H9 (cell line): ENCODE measurements at regions not wholly inside any gene's neighbourhood (a gene's known extent, or its start where the extent isn't known, plus 50 kb on each side); places are given as distances from the start of the nearest gene placed in this dataset.

Source experiments
- DNase-seq: peaks from one replicate; pipeline ENCODE4 v3.0.0-alpha.2; 2017
- H2AFZ ChIP-seq: one replicate; pipeline ENCODE4 v1.6.1; 2013; ENCODE audit warnings: mild to moderate bottlenecking, low read length, control low read depth, moderate library complexity
- H2AK5ac ChIP-seq: 2 replicates; pipeline ENCODE4 v1.6.1; 2013; ENCODE audit warnings: low read length, control low read depth, mixed read lengths; ENCODE audit not compliant: insufficient read length
- H2BK120ac ChIP-seq: one replicate; pipeline ENCODE4 v1.6.1; 2013; ENCODE audit warnings: low read depth, mild to moderate bottlenecking, low read length, control low read depth, inconsistent platforms; ENCODE audit not compliant: poor library complexity, severe bottlenecking
- H2BK12ac ChIP-seq: 2 replicates; pipeline ENCODE4 v1.6.1; 2013; ENCODE audit warnings: low read length, control low read depth, mixed read lengths, low read depth; ENCODE audit not compliant: insufficient read length
- H2BK15ac ChIP-seq: 2 replicates; pipeline ENCODE4 v1.6.1; 2013; ENCODE audit warnings: low read depth, low read length, control low read depth
- H2BK20ac ChIP-seq: one replicate; pipeline ENCODE4 v1.6.1; 2013; ENCODE audit warnings: low read depth, mild to moderate bottlenecking, low read length, control low read depth, inconsistent platforms; ENCODE audit not compliant: poor library complexity, severe bottlenecking
- H2BK5ac ChIP-seq: 2 replicates; pipeline ENCODE4 v1.6.1; 2013; ENCODE audit warnings: low read length, control low read depth, mixed read lengths; ENCODE audit not compliant: insufficient read length
- H3K14ac ChIP-seq: 2 replicates; pipeline ENCODE4 v1.6.1; 2013; ENCODE audit warnings: low read length, control low read depth; ENCODE audit not compliant: insufficient read depth
- H3K18ac ChIP-seq: 2 replicates; pipeline ENCODE4 v1.6.1; 2013; ENCODE audit warnings: low read depth, mild to moderate bottlenecking, mixed read lengths, low read length, control low read depth; ENCODE audit not compliant: insufficient read length
- H3K23ac ChIP-seq: 2 replicates; pipeline ENCODE4 v1.6.1; 2013; ENCODE audit warnings: low read length, control low read depth, mixed read lengths, low read depth; ENCODE audit not compliant: insufficient read length
- H3K23me2 ChIP-seq: 2 replicates; pipeline ENCODE4 v1.6.1; 2013; ENCODE audit warnings: low read depth, mild to moderate bottlenecking, mixed read lengths, low read length, control low read depth; ENCODE audit not compliant: insufficient read length, poor library complexity, severe bottlenecking
- H3K27ac ChIP-seq: 2 replicates; pipeline ENCODE4 v1.5.1; 2013; ENCODE audit warnings: low read length, control low read depth, mixed read lengths, low read depth; ENCODE audit not compliant: insufficient read length
- H3K27me3 ChIP-seq: 2 replicates; pipeline ENCODE4 v1.6.1; 2013; ENCODE audit warnings: low read length, control low read depth, inconsistent platforms; ENCODE audit not compliant: insufficient read depth
- H3K4ac ChIP-seq: 2 replicates; pipeline ENCODE4 v1.6.1; 2013; ENCODE audit warnings: low read depth, mild to moderate bottlenecking, control low read depth, inconsistent platforms, low read length, moderate library complexity
- H3K4me1 ChIP-seq: 2 replicates; pipeline ENCODE4 v1.6.1; 2013; ENCODE audit warnings: low read length, control low read depth, inconsistent platforms; ENCODE audit not compliant: insufficient read depth
- H3K4me2 ChIP-seq: 2 replicates; pipeline ENCODE4 v1.6.1; 2013; ENCODE audit warnings: low read length, control low read depth, mixed read lengths; ENCODE audit not compliant: insufficient read length, insufficient read depth
- H3K56ac ChIP-seq: 2 replicates; pipeline ENCODE4 v1.6.1; 2013; ENCODE audit warnings: low read depth, mild to moderate bottlenecking, mixed read lengths, low read length, control low read depth; ENCODE audit not compliant: insufficient read length
- H3K79me1 ChIP-seq: 2 replicates; pipeline ENCODE4 v1.6.1; 2013; ENCODE audit warnings: low read depth, mild to moderate bottlenecking, moderate library complexity, low read length, control low read depth, inconsistent platforms; ENCODE audit not compliant: insufficient read depth, poor library complexity, severe bottlenecking
- H3K79me2 ChIP-seq: 2 replicates; pipeline ENCODE4 v1.6.1; 2013; ENCODE audit warnings: low read length, control low read depth, inconsistent platforms; ENCODE audit not compliant: insufficient read depth
- H3K9ac ChIP-seq: 2 replicates; pipeline ENCODE4 v1.6.1; 2013; ENCODE audit warnings: low read length, control low read depth, mixed read lengths; ENCODE audit not compliant: insufficient read length; ENCODE audit errors: extremely low read depth
- H3K9me3 ChIP-seq: one replicate; pipeline ENCODE4 v1.6.1; 2013; ENCODE audit warnings: low read depth, low read length, inconsistent platforms; ENCODE audit not compliant: control insufficient read depth
- H3T11ph ChIP-seq: one replicate; pipeline ENCODE4 v1.6.1; 2013; ENCODE audit warnings: mild to moderate bottlenecking, low read length, control low read depth, inconsistent platforms
- H4K20me1 ChIP-seq: one replicate; pipeline ENCODE4 v1.6.1; 2013; ENCODE audit not compliant: control insufficient read depth, insufficient read length, insufficient read depth
- H4K5ac ChIP-seq: 2 replicates; pipeline ENCODE4 v1.6.1; 2013; ENCODE audit warnings: low read depth, mild to moderate bottlenecking, mixed read lengths, low read length, control low read depth; ENCODE audit not compliant: insufficient read length
- H4K8ac ChIP-seq: replicated peaks from 2 replicates; pipeline ENCODE4 v1.6.1; 2013; ENCODE audit warnings: low read length, control low read depth, mixed read lengths, low read depth; ENCODE audit not compliant: insufficient read length
- H4K91ac ChIP-seq: 2 replicates; pipeline ENCODE4 v1.6.1; 2013; ENCODE audit warnings: low read depth, mild to moderate bottlenecking, moderate library complexity, mixed read lengths, low read length, control low read depth; ENCODE audit not compliant: insufficient read length
- H3K27ac Mint-ChIP-seq, 3 experiments: 2 replicates in 2 of 3; 3 replicates in 1 of 3; pipeline ENCODE4 v1.8.0; 2020 to 2021; ENCODE audit warnings: mixed read lengths in 3 of 3, mild to moderate bottlenecking in 1 of 3, moderate library complexity in 1 of 3
- H3K27me3 Mint-ChIP-seq: 2 replicates; pipeline ENCODE4 v1.8.0; 2021; ENCODE audit warnings: low read depth, mild to moderate bottlenecking, moderate library complexity, mixed read lengths
- H3K36me3 Mint-ChIP-seq, 3 experiments: 2 replicates in 2 of 3; 3 replicates in 1 of 3; pipeline ENCODE4 v1.8.0; 2020 to 2021; ENCODE audit warnings: low read depth in 3 of 3, mixed read lengths in 3 of 3; ENCODE audit not compliant: insufficient read depth in 1 of 3
- H3K4me1 Mint-ChIP-seq, 2 experiments: 2 replicates each; pipeline ENCODE4 v1.8.0; 2020; ENCODE audit warnings: mixed read lengths in 2 of 2
- H3K4me3 Mint-ChIP-seq, 2 experiments: 2 replicates in 1 of 2; 3 replicates in 1 of 2; pipeline ENCODE4 v1.8.0; 2020 to 2021; ENCODE audit warnings: mild to moderate bottlenecking in 2 of 2, mixed read lengths in 2 of 2, moderate library complexity in 1 of 2
- H3K9me3 Mint-ChIP-seq, 2 experiments: 2 replicates in 1 of 2; 3 replicates in 1 of 2; pipeline ENCODE4 v1.8.0; 2020; ENCODE audit warnings: mild to moderate bottlenecking in 2 of 2, mixed read lengths in 2 of 2, moderate library complexity in 1 of 2
- WGBS: extraction: QIAGEN DNeasy Blood & Tissue Kit; methylation state at CpG from one replicate; pipeline ENCODE4 v1.1.7; 2013; ENCODE audit warnings: missing lambda C conversion rate, low lambda C conversion rate, mixed read lengths; ENCODE audit not compliant: insufficient read length; ENCODE audit errors: extremely low coverage; 5-methylcytosine and 5-hydroxymethylcytosine counted together
- TF ChIP-seq, protein P1 (sequence below): fragments of 200-600 bp; sonication (generic); conservative IDR thresholded peaks from 3 replicates; pipeline ENCODE4 v1.8.0; 2021; ENCODE audit warnings: antibody characterized with exemption, mild to moderate bottlenecking

GRCh38 chr6:133587546-133588160 is 301.3 kb upstream of the TCF21 start:
- Histone ChIP-seq H3K79me2 (no peaks in the 10 kb centered on the region), H2BK12ac (no peak overlapping the region), H4K8ac (no peak overlapping the region), H3K23me2 (no peaks in the 10 kb centered on the region), H3K23ac (no peak overlapping the region), H3K9me3 (no peaks in the 10 kb centered on the region), H3K14ac (no peak overlapping the region), H3K18ac (no peak overlapping the region), H4K5ac (no peak overlapping the region), H2BK5ac (no peak overlapping the region), H4K20me1 (no peaks in the 10 kb centered on the region), H3K27ac (no peak overlapping the region), H2BK15ac (no peak overlapping the region), H3K4me1 (no peaks in the 10 kb centered on the region), H3K27me3 (no peaks in the 10 kb centered on the region), H2BK20ac (no peak overlapping the region), H3K4me2 (no peak overlapping the region), H2AFZ (no peak overlapping the region), H3T11ph (no peak overlapping the region), H3K4ac (no peak overlapping the region), H3K9ac (no peak overlapping the region), H3K56ac (no peak overlapping the region), H2AK5ac (no peak overlapping the region), H3K79me1 (no peaks in the 10 kb centered on the region), H2BK120ac (no peak overlapping the region), H4K91ac (no peak overlapping the region)
- WGBS = no CpG with 5 or more reads among the region's 2 CpGs
- TF ChIP-seq, protein P1, sequence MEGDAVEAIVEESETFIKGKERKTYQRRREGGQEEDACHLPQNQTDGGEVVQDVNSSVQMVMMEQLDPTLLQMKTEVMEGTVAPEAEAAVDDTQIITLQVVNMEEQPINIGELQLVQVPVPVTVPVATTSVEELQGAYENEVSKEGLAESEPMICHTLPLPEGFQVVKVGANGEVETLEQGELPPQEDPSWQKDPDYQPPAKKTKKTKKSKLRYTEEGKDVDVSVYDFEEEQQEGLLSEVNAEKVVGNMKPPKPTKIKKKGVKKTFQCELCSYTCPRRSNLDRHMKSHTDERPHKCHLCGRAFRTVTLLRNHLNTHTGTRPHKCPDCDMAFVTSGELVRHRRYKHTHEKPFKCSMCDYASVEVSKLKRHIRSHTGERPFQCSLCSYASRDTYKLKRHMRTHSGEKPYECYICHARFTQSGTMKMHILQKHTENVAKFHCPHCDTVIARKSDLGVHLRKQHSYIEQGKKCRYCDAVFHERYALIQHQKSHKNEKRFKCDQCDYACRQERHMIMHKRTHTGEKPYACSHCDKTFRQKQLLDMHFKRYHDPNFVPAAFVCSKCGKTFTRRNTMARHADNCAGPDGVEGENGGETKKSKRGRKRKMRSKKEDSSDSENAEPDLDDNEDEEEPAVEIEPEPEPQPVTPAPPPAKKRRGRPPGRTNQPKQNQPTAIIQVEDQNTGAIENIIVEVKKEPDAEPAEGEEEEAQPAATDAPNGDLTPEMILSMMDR = no peak
- DNase-seq = no peak
- no peak overlapping the region for H3K27ac Mint-ChIP-seq
- H3K4me1 Mint-ChIP-seq = no peaks in the 10 kb centered on the region
- H3K36me3 Mint-ChIP-seq = no peaks in the 10 kb centered on the region
- no peaks in the 10 kb centered on the region for H3K27me3 Mint-ChIP-seq
- peaks cover 0 to 2% of the 10 kb centered on the region in 2 experiments; a peak in 1 of 5 replicates for H3K9me3 Mint-ChIP-seq
- H3K4me3 Mint-ChIP-seq = no peak overlapping the region
